Osteocyte (in vitro differentiated cells): ENCODE measurements at regions not wholly inside any gene's neighbourhood (a gene's known extent, or its start where the extent isn't known, plus 50 kb on each side); places are given as distances from the start of the nearest gene placed in this dataset.

Experiments used
- DNase-seq: peaks from one replicate; pipeline ENCODE4 v3.0.0; 2021; ENCODE audit warnings: mixed read lengths; ENCODE audit not compliant: unreplicated experiment; ENCODE audit errors: extremely low spot score
- H3K27ac Mint-ChIP-seq: one replicate; pipeline ENCODE4 v1.8.0; 2021; ENCODE audit warnings: mild to moderate bottlenecking, mixed read lengths; ENCODE audit not compliant: unreplicated experiment
- H3K27me3 Mint-ChIP-seq: one replicate; pipeline ENCODE4 v1.8.0; 2021; ENCODE audit warnings: mixed read lengths; ENCODE audit not compliant: unreplicated experiment
- H3K36me3 Mint-ChIP-seq: one replicate; pipeline ENCODE4 v1.8.0; 2021; ENCODE audit warnings: mixed read lengths; ENCODE audit not compliant: unreplicated experiment
- H3K4me1 Mint-ChIP-seq: one replicate; pipeline ENCODE4 v1.8.0; 2021; ENCODE audit warnings: mixed read lengths; ENCODE audit not compliant: unreplicated experiment
- H3K4me3 Mint-ChIP-seq: one replicate; pipeline ENCODE4 v1.8.0; 2021; ENCODE audit warnings: mild to moderate bottlenecking, moderate library complexity, mixed read lengths; ENCODE audit not compliant: unreplicated experiment
- H3K9me3 Mint-ChIP-seq: one replicate; pipeline ENCODE4 v1.8.0; 2021; ENCODE audit warnings: mixed read lengths; ENCODE audit not compliant: unreplicated experiment
- TF ChIP-seq, protein P1 (sequence below): fragments of 200-600 bp; sonication (generic); IDR thresholded peaks from 2 replicates; pipeline ENCODE4 v1.5.0; 2021; ENCODE audit warnings: antibody characterized with exemption, mild to moderate bottlenecking, moderate library complexity

DNA sequence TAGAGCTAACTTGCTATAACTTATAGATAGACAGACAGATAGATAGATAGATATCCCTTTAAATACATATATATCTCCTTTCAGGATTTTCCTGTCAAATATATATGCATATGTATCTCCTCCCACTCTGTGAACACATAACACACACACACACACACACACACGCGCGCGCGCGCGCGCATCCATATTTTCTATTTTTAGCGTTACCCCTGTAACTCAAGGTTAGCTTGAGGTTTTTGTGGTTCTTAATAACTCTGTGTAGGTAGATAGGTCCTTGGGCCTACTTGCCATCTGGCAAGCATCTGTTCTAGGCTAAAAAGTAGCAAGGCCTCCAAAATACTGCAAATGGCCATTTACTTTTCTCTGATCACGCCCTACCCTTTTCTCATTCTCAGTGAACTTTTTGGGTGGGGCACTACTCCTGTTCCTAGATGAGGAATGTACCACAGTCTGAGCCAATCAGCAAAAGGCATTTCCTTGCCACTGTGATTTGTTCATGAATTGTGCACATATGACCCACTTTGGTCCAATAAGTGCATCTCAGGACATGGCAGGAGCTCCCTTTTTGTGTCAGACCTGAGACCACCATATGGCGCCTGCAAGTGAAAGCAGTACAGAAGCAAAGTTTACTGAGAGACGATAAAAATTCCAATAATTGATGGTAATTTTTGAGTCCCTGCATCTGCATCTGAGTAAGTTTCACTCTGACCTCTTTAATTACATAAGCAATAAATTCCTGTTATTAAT is 740.5 kb upstream of the API5 start:
- Mint-ChIP-seq H3K27ac (no peak overlapping the region), H3K27me3 (no peaks in the 10 kb centered on the region), H3K4me1 (no peaks in the 10 kb centered on the region), H3K36me3 (no peaks in the 10 kb centered on the region), H3K4me3 (no peak overlapping the region), H3K9me3 (peaks cover 59% of the 10 kb centered on the region)
- TF ChIP-seq, protein P1, sequence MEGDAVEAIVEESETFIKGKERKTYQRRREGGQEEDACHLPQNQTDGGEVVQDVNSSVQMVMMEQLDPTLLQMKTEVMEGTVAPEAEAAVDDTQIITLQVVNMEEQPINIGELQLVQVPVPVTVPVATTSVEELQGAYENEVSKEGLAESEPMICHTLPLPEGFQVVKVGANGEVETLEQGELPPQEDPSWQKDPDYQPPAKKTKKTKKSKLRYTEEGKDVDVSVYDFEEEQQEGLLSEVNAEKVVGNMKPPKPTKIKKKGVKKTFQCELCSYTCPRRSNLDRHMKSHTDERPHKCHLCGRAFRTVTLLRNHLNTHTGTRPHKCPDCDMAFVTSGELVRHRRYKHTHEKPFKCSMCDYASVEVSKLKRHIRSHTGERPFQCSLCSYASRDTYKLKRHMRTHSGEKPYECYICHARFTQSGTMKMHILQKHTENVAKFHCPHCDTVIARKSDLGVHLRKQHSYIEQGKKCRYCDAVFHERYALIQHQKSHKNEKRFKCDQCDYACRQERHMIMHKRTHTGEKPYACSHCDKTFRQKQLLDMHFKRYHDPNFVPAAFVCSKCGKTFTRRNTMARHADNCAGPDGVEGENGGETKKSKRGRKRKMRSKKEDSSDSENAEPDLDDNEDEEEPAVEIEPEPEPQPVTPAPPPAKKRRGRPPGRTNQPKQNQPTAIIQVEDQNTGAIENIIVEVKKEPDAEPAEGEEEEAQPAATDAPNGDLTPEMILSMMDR, result no peak
- DNase-seq, result no peak

DNA sequence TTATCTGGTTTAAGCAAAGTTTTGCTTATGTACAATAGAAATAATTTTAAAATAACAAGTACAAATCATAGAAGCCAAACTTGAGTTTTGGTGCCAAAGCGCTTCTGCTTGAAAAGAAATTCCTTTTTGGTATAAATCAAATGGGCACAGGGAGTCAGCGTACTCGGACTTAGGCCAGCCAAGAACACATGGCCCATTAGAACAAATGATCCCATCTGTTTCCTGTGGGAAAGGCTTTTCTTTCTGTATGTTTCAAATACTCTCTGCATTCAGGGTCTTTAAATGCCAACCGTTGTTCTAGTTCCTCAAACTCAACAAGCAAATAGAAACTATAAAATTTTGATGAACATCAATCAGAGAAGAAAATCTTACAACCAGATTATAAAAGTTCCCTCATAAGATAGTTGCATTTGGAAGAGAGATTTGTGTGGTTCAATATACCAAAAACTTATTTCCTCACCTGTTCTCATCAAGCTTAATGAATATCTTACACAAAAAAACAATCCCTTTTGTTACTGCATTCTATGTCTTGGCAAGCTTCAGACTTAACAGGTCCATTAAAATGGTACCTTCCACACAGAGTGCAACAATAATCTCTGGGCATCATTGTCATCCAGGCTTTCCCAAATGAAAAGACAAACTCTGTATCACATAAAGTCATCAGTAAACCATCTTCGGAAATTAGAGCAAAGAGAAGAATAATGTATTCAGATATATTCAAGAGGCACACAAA is 739.8 kb upstream of the API5 start:
- peaks cover 52% of the 10 kb centered on the region for H3K9me3 Mint-ChIP-seq
- no peak overlapping the region for H3K27ac Mint-ChIP-seq
- no peak overlapping the region for H3K4me3 Mint-ChIP-seq
- no peaks in the 10 kb centered on the region for H3K36me3 Mint-ChIP-seq
- H3K27me3 Mint-ChIP-seq, result no peaks in the 10 kb centered on the region
- H3K4me1 Mint-ChIP-seq, result no peaks in the 10 kb centered on the region
- TF ChIP-seq, protein P1, result no peak
- no peak for DNase-seq

DNA sequence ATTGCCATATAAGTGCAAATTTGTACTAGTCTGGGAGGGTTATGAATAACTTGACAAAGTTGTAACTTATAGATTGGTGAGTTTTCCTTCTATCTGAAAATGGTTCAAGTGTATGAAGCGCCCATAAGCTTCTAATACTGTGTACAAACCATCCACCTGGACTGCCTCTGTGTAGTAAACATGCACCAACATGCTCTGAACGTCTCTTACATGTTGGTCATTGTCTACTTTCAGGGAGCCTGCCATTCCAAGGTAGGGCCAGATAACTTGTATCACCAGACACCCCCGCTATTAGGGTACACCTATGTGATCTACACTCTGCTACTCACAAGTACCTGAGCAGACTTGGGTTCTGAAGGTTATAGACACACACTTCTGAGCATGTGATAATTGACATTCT is 735.5 kb upstream of the API5 start:
- Mint-ChIP-seq H3K27ac (no peak overlapping the region), H3K36me3 (no peaks in the 10 kb centered on the region), H3K4me1 (no peaks in the 10 kb centered on the region), H3K9me3 (peaks cover 43% of the 10 kb centered on the region), H3K4me3 (no peak overlapping the region), H3K27me3 (no peaks in the 10 kb centered on the region)
- no peak for DNase-seq
- TF ChIP-seq, protein P1, result no peak

DNA sequence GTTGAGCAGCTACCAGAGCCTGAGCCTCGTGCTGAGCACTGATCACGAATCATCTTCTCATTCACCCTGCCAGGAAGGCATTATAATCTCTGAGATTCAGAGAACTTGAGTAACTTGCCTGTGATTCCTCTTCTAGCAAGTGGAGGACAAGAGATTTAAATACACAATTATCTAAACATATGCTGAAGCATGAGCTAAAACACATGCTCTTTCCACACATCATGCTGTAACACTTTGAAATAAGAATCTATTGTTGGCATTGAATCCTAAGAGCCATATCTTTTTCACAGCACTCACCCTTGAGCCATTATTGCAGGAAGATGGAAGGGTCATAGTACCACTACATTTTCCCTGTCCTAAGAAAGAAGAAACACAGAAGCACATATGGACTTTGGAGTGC is 722.5 kb upstream of the API5 start:
- Mint-ChIP-seq H3K9me3 (peaks cover 6% of the 10 kb centered on the region), H3K4me3 (no peak overlapping the region), H3K36me3 (no peaks in the 10 kb centered on the region), H3K4me1 (no peaks in the 10 kb centered on the region), H3K27me3 (no peaks in the 10 kb centered on the region), H3K27ac (no peak overlapping the region)
- DNase-seq, result no peak
- TF ChIP-seq, protein P1, result no peak

DNA sequence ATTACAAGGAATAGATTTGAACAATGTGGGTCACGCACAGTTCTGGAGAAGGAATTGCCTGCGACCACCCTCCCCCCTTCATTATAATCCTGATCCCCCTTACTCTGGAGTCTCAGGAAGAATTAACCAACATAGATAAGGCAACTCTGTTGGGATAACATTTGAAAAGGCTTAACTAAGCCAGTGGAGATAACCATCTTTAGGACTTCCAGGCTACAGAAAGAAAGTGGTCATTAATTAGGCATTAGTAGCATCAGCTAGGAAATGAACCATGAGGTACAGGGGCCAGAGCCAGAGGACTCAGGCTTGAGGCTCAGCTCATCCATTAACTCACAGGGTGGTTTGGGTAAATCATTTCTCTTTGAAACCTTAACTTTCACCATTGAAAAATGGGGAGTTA is 720.0 kb upstream of the API5 start:
- H3K27me3 Mint-ChIP-seq, result no peaks in the 10 kb centered on the region
- H3K36me3 Mint-ChIP-seq, result no peaks in the 10 kb centered on the region
- H3K4me3 Mint-ChIP-seq, result no peak overlapping the region
- H3K9me3 Mint-ChIP-seq, result peaks cover 6% of the 10 kb centered on the region
- DNase-seq, result no peak
- no peaks in the 10 kb centered on the region for H3K4me1 Mint-ChIP-seq
- TF ChIP-seq, protein P1, result no peak
- H3K27ac Mint-ChIP-seq, result no peak overlapping the region
